AG09309 (cell line): ENCODE measurements at regions not wholly inside any gene's neighbourhood (a gene's known extent, or its start where the extent isn't known, plus 50 kb on each side); places are given as distances from the start of the nearest gene placed in this dataset.

Experiments
- DNase-seq: peaks from one replicate; pipeline ENCODE4 v3.0.0-alpha.2; 2010; ENCODE audit warnings: low read depth
- H3K4me3 ChIP-seq: 2 replicates; pipeline ENCODE4 v1.5.1; 2011; ENCODE audit warnings: mild to moderate bottlenecking, low read depth, low read length, moderate library complexity; ENCODE audit not compliant: control insufficient read depth
- CTCF ChIP-seq: IDR thresholded peaks from 2 replicates; pipeline ENCODE4 v1.5.1; 2011; ENCODE audit warnings: mild to moderate bottlenecking, low read depth, low read length, inconsistent platforms; ENCODE audit not compliant: insufficient read depth, control insufficient read depth; ENCODE audit errors: missing control alignments

GRCh38 chr1:190540366-190540765 is 62.7 kb upstream of the BRINP3 start:
- no peak for TF ChIP-seq CTCF
- no peak overlapping the region for H3K4me3 ChIP-seq
- DNase-seq = no peak

DNA sequence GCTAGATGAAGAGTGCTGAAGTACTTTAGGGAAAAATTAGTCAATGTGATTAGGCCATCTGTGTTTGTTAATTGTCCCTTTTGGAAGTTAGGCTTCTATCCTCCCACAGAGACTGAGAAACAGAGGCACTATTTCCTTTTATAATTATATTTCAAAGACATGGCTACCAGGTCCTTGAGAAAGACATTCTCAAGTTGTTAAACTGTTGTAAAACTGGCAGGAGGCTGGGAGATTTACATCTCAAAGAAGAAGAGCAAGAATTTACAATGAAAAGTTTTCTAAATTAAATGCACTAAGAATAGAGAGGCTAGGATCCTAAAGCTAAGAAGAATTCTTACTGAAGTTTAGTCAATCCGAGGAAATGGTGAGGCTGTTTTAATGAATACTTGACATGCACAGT is 74.0 kb upstream of the BRINP3 start:
- no peak for TF ChIP-seq CTCF
- no peak for DNase-seq
- H3K4me3 ChIP-seq = no peak overlapping the region

GRCh38 chr1:190560161-190560681 is 82.6 kb upstream of the BRINP3 start:
- TF ChIP-seq CTCF = no peak
- DNase-seq = no peak
- H3K4me3 ChIP-seq = no peak overlapping the region

DNA sequence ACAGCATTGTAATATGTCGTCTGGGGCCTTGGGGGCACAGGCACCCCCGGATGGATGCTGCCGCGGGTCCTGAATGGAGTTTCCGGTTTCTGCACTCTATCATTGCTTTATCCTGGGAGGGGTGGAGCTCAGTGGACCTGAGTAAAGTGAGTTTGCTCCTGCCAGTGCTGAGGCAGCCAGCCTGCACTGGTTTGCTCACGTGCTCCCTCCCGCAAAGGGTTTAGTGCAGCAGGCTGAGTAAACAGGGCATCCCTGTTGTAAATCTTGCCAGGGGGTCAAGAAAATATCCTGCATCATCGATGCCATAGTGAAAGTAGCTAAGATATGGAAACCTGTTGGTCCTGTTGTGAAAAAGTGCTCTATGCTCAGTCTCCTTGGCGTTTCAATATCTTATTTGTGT is 85.6 kb upstream of the BRINP3 start:
- TF ChIP-seq CTCF = no peak
- no peak for DNase-seq
- no peak overlapping the region for H3K4me3 ChIP-seq

DNA sequence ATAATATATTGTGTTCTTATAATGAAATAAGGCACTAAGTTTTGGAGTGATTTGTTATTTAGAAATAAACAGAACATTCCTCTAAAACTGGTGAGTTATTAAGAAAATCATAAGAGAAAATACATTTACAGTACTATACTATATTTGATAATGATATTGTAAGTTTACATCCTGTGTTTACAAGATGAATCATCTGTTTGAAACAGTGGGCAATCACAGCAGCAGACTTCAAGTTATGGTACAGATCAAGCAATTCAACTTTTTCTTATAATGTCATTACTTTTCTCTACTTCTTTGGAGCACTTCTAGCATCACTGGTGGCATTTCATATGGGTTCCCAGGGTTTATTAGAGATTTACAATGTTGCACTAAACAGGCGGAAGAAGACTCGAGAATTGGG is 86.5 kb upstream of the BRINP3 start:
- DNase-seq = no peak
- H3K4me3 ChIP-seq = no peak overlapping the region
- TF ChIP-seq CTCF = no peak

DNA sequence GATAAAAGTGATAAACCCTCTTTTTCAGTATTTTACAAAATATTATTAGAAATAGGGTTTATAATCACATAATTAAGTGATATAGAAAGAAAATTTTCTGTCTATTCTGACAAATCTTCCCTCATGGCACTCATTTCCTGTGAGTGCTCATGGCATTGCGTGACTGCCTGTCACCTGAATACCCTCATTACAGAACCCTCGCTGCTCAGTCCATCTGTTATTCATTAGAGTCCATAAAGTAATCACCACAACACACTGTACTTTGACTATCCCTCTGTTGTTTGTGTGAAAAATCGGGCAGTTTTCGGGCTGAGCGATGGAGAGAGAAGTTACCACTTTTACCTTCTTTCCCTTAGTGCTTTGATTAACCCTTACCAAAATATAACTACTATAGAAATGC is 100.4 kb upstream of the BRINP3 start:
- no peak for TF ChIP-seq CTCF
- no peak for DNase-seq
- H3K4me3 ChIP-seq = no peak overlapping the region

DNA sequence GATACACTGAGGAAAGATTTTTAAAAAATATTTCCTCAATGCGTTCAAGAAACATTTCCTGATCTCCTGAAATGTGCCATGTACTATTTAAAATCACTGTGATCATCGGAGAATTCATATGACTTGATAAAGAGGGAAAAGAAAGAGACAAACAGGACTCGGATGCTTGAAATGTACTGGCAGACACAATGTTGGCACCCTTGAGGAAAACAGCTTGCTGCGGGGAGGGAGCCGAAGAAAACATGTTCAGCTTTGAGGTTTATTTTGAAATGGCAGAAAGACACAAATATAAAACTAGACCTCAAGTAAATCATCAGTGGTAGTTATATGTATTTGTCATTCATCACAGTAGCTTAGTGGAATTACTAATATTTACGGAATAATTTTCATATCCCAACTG is 100.9 kb upstream of the BRINP3 start:
- no peak overlapping the region for H3K4me3 ChIP-seq
- TF ChIP-seq CTCF = no peak
- DNase-seq = no peak
